Adipocyte (in vitro differentiated cells): ENCODE measurements at regions not wholly inside any gene's neighbourhood (a gene's known extent, or its start where the extent isn't known, plus 50 kb on each side); places are given as distances from the start of the nearest gene placed in this dataset.

Experiments
- DNase-seq: peaks from one replicate; pipeline ENCODE4 v3.0.0-alpha.2; 2015; ENCODE audit warnings: low read depth
- H3K27me3 ChIP-seq: replicated peaks from 2 replicates; pipeline ENCODE4 v1.7.0; 2013; ENCODE audit warnings: mild to moderate bottlenecking, low read length, moderate library complexity; ENCODE audit not compliant: control insufficient read depth, insufficient read depth
- H3K36me3 ChIP-seq: 2 replicates; pipeline ENCODE4 v1.7.0; 2013; ENCODE audit warnings: low read length, mild to moderate bottlenecking, moderate library complexity; ENCODE audit not compliant: control insufficient read depth, insufficient read depth, severe bottlenecking
- H3K4me1 ChIP-seq: 2 replicates; pipeline ENCODE4 v1.7.0; 2013; ENCODE audit warnings: mild to moderate bottlenecking, low read length, moderate library complexity; ENCODE audit not compliant: control insufficient read depth, insufficient read depth
- H3K4me3 ChIP-seq: 2 replicates; pipeline ENCODE4 v1.7.0; 2013; ENCODE audit warnings: mild to moderate bottlenecking, low read length, moderate library complexity
- H3K9ac ChIP-seq: 2 replicates; pipeline ENCODE4 v1.7.0; 2013; ENCODE audit warnings: mild to moderate bottlenecking, low read length, moderate library complexity
- H3K9me3 ChIP-seq: 2 replicates; pipeline ENCODE4 v1.7.0; 2013; ENCODE audit warnings: mild to moderate bottlenecking, low read length, moderate library complexity; ENCODE audit not compliant: control insufficient read depth

DNA sequence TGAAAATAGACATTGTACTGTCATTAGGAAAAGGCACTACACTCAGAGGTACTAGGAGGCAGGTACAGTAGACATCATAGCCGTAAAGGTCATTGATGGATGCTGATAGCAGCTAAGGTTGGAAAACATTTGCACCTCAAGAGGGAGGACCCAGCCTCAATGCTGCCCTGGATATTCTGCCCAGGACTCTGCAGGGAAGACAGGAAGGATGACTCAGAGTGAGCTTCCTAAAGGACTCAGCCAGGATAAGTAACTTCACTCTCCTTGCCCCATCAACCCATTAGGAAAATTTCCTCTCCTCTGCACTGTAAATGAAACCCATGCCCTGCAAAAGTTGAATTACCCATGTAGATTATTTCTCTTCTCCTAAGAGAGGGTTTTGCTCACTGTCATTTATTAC, 617.9 kb upstream of the MKI67 start:
- Histone ChIP-seq H3K27me3 (peaks cover 2% of the 10 kb centered on the region), H3K9ac (no peak overlapping the region), H3K4me1 (no peaks in the 10 kb centered on the region), H3K4me3 (no peak overlapping the region), H3K36me3 (no peaks in the 10 kb centered on the region), H3K9me3 (no peaks in the 10 kb centered on the region)
- no peak for DNase-seq

DNA sequence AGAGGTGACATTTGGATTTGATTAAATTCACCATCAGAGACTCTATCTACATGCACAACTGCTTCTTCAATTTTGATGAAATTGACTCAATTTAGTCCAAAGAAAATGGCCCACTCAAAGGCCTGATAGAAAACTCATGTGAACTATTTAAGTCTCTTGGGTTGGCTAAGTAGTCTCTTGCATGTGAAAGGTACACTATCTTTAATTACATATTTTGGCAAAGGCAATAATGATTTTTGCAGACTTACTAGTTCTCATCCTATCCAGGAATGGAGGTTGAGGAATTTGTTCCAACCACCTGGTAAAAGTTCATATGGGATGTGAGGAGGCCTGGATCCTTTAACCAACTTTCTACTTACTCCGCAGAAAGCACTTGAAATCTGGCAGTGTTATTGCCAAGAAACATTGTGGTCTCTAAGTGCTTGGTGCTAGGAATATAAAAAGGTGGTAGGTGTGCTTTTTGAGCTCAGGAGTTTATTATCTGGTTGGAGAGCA, 618.6 kb upstream of the MKI67 start:
- no peaks in the 10 kb centered on the region for H3K36me3 ChIP-seq

DNA sequence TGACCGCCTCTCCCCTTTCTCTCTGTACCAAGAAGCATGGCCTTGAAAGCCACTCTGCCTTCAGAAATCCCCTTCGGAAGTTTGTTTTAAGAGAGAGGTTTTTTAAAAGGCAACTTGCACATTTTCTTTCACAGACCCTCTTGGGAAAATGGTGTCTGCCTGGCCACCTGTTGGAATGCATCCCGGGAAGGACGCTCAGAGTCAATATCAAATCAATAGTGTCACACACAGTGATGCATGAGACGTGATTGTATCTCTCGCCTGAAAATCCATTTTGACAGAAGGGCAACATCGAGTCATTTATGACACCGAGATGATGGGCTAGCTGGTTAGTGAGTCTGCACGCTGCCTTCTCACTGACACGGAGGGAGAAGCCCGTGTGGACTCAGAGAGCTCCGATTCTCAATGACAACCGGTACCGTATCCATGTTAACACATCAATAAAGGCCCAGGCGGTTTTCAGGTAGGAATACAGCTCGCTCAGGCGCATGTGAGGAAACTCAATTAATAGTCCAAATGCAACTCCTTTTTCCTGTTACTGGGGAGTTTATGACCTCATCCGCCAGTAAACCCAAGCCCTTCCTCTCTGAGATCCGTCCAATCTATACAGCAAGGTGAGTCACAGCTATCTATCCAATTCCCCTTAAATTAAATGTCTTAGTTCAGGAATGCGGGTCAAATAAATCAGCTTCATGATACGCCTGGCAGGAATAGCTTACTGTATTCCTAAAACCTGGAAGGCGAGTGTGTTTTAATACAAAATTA, 621.5 kb upstream of the MKI67 start:
- H3K4me1 ChIP-seq = no peaks in the 10 kb centered on the region
- no peaks in the 10 kb centered on the region for H3K36me3 ChIP-seq
- no peak for DNase-seq
- H3K27me3 ChIP-seq = no peaks in the 10 kb centered on the region
- H3K9me3 ChIP-seq = no peaks in the 10 kb centered on the region
- no peak overlapping the region for H3K9ac ChIP-seq
- H3K4me3 ChIP-seq = no peak overlapping the region

More for the DNA sequence above, 618.6 kb upstream of the MKI67 start:
- Histone ChIP-seq H3K27me3 (no peaks in the 10 kb centered on the region), H3K4me1 (no peaks in the 10 kb centered on the region), H3K4me3 (no peak overlapping the region), H3K9me3 (no peaks in the 10 kb centered on the region), H3K9ac (no peak overlapping the region)
- no peak for DNase-seq

DNA sequence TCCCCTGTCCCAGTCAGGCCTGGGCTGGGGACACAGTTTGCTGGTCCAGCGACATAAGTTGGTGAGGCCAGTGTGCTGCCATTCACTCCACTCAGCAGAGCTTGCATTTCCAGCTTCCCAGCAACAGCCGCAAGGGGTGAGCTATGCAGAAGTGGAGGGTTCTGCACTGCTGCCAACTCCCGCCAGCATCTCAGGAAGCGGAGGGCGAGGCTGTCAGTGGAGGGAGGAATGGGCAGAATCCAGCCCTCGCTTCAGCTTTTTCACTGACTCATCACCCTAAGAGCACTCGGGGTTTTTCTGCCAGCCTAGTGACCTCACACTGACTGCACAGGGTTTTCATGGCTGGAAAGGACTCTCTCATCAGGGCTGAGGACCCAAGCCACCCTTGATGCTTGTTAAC, 625.1 kb upstream of the MKI67 start:
- no peaks in the 10 kb centered on the region for H3K4me1 ChIP-seq
- H3K36me3 ChIP-seq = no peaks in the 10 kb centered on the region
- no peaks in the 10 kb centered on the region for H3K27me3 ChIP-seq
- no peaks in the 10 kb centered on the region for H3K9me3 ChIP-seq
- DNase-seq = no peak
- no peak overlapping the region for H3K9ac ChIP-seq
- H3K4me3 ChIP-seq = no peak overlapping the region

DNA sequence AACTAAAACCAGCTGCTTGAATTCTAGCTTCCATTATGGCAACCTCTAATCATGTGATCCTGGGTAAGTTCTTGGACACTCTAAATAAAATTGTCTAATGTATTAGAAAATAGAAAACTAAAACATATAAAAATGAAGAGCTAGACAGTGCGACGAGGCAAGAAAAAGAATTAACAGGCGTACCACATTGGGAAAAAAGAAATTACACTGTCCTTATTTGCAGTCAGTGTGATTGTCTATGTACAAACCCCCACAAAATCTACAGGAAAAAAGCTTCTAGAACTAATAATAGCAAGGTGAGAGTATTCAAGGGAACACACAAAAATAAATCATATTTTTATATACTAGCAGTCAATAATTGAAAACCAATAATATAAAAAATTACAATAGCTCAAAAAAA, 625.6 kb upstream of the MKI67 start:
- Histone ChIP-seq H3K36me3 (no peaks in the 10 kb centered on the region), H3K9ac (no peak overlapping the region), H3K4me1 (no peaks in the 10 kb centered on the region), H3K27me3 (no peaks in the 10 kb centered on the region), H3K9me3 (no peaks in the 10 kb centered on the region), H3K4me3 (no peak overlapping the region)
- DNase-seq = no peak

DNA sequence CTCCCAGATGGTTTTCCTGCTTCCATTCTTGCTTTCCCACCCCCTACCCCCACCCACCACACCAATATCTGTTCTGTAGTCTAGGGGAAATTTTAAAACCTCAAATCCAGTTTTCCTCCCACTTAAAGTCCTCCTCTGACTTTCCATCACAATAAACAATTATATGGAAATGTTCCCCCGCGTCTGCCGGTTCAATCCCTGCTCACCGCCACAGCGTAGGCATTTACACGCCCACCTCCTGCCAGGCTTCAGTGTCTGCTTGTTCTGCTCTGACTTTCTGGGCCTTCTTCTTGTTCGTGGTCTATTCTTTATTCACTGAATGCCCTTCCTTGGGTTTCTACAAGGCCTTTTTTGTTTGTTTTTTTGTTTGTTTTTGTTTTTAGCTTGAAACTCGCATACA, 633.0 kb upstream of the MKI67 start:
- DNase-seq = no peak
- no peak overlapping the region for H3K9ac ChIP-seq
- H3K4me3 ChIP-seq = no peak overlapping the region
- H3K27me3 ChIP-seq = no peaks in the 10 kb centered on the region
- no peaks in the 10 kb centered on the region for H3K36me3 ChIP-seq
- H3K4me1 ChIP-seq = no peaks in the 10 kb centered on the region
- H3K9me3 ChIP-seq = no peaks in the 10 kb centered on the region

DNA sequence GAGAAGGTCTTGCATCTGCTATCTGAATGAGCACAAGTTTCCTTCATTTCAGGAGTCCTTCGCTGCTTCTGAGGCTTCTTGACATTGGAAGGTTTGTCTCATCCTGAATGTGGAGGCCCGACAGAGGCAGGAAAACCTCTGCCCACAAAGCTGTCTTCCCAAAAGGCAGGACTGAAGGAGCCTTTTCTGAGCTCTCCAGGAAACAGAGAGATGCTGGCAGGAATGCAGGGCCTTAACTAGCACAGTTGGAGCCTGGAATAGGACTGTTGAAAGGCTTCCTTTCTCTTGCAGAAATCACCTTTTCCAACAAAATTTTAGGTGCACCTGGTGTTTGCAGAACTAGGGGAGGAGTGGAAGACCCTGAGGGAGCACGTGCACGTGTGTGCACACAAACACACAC, 637.4 kb upstream of the MKI67 start:
- H3K9me3 ChIP-seq = no peaks in the 10 kb centered on the region
- peaks cover 8% of the 10 kb centered on the region for H3K27me3 ChIP-seq
- DNase-seq = no peak
- no peak overlapping the region for H3K4me3 ChIP-seq
- no peaks in the 10 kb centered on the region for H3K4me1 ChIP-seq
- no peaks in the 10 kb centered on the region for H3K36me3 ChIP-seq
- H3K9ac ChIP-seq = no peak overlapping the region

DNA sequence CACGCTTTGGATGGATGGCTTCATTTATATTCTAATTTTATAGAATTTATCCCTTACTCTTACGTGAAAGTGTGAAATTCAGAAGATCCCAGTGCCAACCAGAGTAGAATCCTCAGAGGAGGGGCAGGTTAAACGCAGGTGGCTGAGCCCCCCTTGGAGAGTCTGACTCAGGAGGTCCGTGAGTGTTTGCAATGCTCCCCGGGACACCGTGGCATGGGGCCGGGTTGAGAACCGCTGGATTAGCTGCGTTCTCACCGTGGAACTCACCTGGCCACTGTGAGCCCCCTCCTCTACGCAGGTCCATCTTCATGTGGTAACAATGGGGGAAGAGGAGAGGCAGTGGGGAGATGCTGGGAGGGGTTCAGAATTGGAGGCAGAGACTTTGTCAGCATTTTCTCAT, 638.0 kb upstream of the MKI67 start:
- no peak overlapping the region for H3K4me3 ChIP-seq
- no peaks in the 10 kb centered on the region for H3K4me1 ChIP-seq
- H3K27me3 ChIP-seq = peaks cover 8% of the 10 kb centered on the region
- no peaks in the 10 kb centered on the region for H3K36me3 ChIP-seq
- DNase-seq = no peak
- no peaks in the 10 kb centered on the region for H3K9me3 ChIP-seq
- no peak overlapping the region for H3K9ac ChIP-seq

DNA sequence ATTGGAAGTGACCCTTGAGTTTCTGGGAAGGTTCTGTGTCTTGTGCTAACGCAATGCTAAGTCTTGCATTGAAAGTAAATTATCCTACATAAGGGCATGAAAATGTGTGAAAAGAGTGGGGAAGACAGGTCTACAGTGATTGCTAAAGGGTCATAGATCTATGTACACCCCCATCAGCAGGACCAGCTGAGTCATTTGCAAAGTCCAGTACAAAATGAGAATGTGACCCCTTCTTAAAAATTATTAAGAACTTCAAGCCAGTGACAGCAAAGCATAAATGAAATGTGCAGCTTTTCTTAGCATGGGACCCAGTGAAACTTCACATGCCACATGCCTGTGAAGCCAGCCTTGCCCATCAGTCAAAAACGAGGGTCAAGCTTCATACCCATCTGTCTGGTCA, 640.7 kb upstream of the MKI67 start:
- Histone ChIP-seq H3K27me3 (peaks cover 8% of the 10 kb centered on the region), H3K36me3 (no peaks in the 10 kb centered on the region), H3K9ac (no peak overlapping the region), H3K4me1 (no peaks in the 10 kb centered on the region), H3K9me3 (no peaks in the 10 kb centered on the region), H3K4me3 (no peak overlapping the region)
- DNase-seq = no peak

DNA sequence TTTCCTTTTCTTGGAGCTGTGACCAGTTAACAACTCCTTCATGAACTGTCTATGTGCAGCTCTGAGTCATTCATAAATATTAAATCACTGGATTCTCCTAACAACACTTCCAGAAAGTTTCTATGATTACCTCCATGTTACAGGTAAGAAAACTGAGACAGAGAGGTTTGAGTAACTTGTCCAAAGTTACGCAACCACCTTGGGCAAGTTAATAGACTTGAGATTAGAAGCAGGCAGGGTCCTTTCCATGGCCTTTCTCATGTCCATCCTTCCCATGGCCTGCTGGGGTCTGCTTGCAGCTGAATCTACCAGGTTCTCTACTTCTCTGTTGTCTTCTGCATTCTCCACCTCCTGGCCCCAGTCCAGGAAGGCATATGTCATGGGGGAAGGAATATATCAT, 648.8 kb upstream of the MKI67 start:
- Histone ChIP-seq H3K4me1 (peaks cover under 1% of the 10 kb centered on the region), H3K4me3 (no peak overlapping the region), H3K36me3 (no peaks in the 10 kb centered on the region), H3K9me3 (peaks cover 3% of the 10 kb centered on the region), H3K27me3 (peaks cover under 1% of the 10 kb centered on the region), H3K9ac (no peak overlapping the region)
- no peak for DNase-seq

DNA sequence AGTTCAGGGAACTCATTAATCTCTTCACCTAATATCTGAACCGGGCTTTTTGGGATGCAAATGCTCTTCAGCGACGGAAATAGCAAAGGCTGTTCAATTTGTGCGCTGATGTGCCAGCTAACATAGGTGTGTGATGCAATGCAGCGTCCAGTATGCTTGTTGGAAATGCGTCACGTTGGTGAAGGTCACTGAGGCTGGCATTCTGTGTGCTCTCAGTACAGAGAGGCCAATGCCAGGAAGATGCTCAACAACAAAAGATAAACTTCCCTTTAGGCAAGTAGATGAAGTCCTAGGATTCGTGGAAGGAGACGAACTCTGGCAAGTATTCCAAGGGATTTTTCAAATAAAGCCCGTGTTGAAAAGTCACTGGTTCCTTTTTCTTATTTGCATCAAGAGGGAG, 649.5 kb upstream of the MKI67 start:
- Histone ChIP-seq H3K27me3 (peaks cover 7% of the 10 kb centered on the region), H3K9ac (no peak overlapping the region), H3K4me1 (peaks cover 5% of the 10 kb centered on the region), H3K4me3 (no peak overlapping the region), H3K36me3 (no peaks in the 10 kb centered on the region), H3K9me3 (peaks cover 3% of the 10 kb centered on the region)
- DNase-seq = no peak
